IPS-18c (cell line): ENCODE measurements at regions not wholly inside any gene's neighbourhood (a gene's known extent, or its start where the extent isn't known, plus 50 kb on each side); places are given as distances from the start of the nearest gene placed in this dataset.
"Not testable (repeated sequence)": the region's sequence is repeated elsewhere in the genome, so short reads cannot be mapped to it uniquely, and the experiment has no call there.

Experiments
- H3K4me3 ChIP-seq: 2 replicates; pipeline ENCODE4 v1.7.0; 2013; ENCODE audit warnings: low read depth, mild to moderate bottlenecking, low read length, moderate library complexity; ENCODE audit not compliant: insufficient read depth
- H3K9me3 ChIP-seq: one replicate; pipeline ENCODE4 v1.6.1; 2013; ENCODE audit warnings: mild to moderate bottlenecking, low read length, moderate library complexity; ENCODE audit not compliant: control insufficient read depth, insufficient read depth

DNA sequence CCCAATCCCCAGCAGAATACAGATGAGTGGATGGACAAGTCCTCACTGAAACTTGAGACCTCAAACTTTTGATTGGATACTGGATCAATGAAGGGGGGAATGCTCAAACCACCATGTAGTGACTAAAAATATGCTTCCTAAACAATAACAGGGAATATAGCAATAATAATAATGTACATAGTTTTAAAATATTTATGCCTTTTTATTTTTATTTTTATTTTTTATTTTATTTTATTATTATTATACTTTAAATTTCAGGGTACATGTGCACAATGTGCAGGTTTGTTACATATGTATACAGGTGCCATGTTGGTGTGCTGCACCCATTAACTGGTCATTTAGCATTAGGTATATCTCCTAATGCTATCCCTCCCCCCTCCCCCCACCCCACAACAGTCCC lies 506.0 kb downstream of the SOX6 start:
- H3K9me3 ChIP-seq, H3K4me3 ChIP-seq: not testable (repeated sequence)

DNA sequence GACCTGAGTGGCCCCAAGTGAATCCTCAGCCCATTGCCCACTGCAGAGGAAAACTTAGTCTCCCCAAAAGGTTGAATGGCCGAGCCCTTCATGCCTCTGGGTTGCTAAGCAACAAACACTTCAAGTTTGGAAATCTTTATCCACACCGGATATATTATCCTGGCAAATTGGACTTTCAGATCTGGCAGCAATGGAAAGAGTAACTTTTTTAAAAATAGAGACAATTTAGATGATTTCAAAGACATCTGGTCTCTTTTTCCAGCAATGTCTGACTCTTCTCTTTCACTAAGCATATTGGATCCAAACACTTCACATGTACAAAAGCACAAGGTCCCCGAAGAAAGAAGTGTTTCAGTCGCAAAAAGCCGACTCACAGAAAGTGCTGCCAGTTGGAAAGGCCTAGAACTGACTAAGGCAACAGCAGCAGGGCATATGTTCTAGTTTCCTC lies 505.3 kb downstream of the SOX6 start:
- Histone ChIP-seq H3K9me3 (no peaks in the 10 kb centered on the region), H3K4me3 (no peak overlapping the region)

DNA sequence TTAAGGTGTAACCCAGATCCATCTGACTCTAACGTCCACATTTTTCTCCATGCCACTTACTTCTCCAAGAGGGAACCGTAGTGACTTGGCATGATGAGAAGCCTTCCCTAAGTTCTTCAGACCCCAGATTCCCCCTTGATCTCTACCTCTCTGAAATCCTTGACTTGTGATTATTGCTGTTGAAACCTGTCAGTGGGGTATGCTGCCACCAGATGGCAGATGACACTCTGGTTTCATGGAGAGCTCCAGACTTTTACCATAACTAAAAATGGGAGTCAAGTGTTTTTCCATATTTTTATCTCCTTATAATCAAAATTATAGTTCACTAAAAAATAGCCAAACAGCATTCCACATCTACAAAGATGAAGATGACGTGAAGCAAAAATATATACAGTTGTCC lies 504.2 kb downstream of the SOX6 start:
- no peaks in the 10 kb centered on the region for H3K9me3 ChIP-seq
- H3K4me3 ChIP-seq: no peak overlapping the region

- H3K4me3 ChIP-seq: no peak overlapping the region
- no peaks in the 10 kb centered on the region for H3K9me3 ChIP-seq
These were observed 502.1 kb downstream of the SOX6 start for GRCh38 chr11:15854245-15854644.

- Histone ChIP-seq H3K4me3 (no peak overlapping the region), H3K9me3 (peaks cover 1% of the 10 kb centered on the region)
These were observed 497.5 kb downstream of the SOX6 start for GRCh38 chr11:15858881-15859280.

- H3K9me3 ChIP-seq: peaks cover 2% of the 10 kb centered on the region
- no peak overlapping the region for H3K4me3 ChIP-seq
These were observed 496.9 kb downstream of the SOX6 start for GRCh38 chr11:15859411-15859810.

GRCh38 chr11:15861256-15861655 lies 495.1 kb downstream of the SOX6 start:
- H3K9me3 ChIP-seq: peaks cover 2% of the 10 kb centered on the region

DNA sequence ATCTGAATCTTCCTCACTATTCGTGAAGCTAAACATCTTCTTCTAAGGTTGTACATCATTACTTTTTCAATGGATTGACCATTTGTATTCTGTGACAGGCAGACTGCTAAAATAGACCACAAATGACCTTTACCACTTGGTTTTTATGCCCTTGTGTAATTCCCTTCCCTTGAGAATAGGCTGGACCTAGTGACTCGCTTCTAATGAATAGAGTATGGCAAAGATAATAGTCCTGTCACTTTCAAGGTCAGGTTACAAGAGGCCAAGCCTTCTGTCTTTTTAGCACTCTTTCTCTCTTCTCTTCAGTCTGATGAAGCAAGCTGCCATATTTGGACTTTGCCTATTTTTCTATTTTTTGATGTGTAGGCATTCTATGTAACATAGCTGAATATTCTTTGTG lies 492.9 kb downstream of the SOX6 start:
- Histone ChIP-seq H3K4me3 (no peak overlapping the region), H3K9me3 (peaks cover 2% of the 10 kb centered on the region)

More at GRCh38 chr11:15861256-15861655, 495.1 kb downstream of the SOX6 start:
- no peak overlapping the region for H3K4me3 ChIP-seq

GRCh38 chr11:15864026-15864805 lies 492.1 kb downstream of the SOX6 start:
- Histone ChIP-seq H3K4me3 (no peak overlapping the region), H3K9me3 (peaks cover 2% of the 10 kb centered on the region)

DNA sequence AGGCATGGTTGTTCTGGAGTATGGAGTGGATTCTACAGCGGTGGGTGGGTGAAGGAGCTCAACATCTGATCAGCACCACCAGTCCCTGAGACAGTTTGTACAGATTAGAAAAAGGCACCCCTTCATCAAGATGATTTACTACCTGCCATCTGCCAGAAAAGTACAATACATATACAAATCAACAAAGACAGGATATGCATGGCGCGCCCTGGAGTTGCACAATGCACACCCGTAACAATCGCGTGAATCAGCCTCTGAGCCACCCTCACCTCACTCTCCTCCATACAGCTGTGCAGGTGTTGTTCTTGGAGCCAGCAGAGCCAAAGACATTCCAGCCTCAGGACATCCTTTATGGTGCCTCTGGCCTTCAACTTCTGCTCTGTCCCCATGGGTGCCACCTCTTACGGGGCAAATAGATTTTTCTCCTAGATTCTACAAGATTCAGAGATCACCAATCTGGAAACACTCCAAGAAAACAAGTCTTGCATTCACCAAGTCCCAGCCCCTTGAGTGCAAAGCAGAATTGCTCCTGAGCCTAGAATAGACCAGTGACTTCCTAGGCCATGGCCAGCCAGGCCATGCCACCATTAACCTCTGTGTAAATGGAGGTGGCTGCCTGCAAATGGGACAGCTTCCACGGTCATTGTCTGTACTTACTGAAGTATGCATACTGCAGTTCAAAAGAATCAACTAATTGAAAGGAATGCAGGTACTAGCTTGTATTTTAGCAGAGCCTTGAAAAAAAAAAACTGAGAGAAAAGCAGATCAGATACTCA lies 490.9 kb downstream of the SOX6 start:
- Histone ChIP-seq H3K9me3 (peaks cover 2% of the 10 kb centered on the region), H3K4me3 (no peak overlapping the region)

GRCh38 chr11:15867871-15868270 lies 488.5 kb downstream of the SOX6 start:
- H3K9me3 ChIP-seq: peaks cover 2% of the 10 kb centered on the region
- no peak overlapping the region for H3K4me3 ChIP-seq

- Histone ChIP-seq H3K9me3 (no peaks in the 10 kb centered on the region), H3K4me3 (no peak overlapping the region)
These were observed 485.4 kb downstream of the SOX6 start for GRCh38 chr11:15870911-15871310.

GRCh38 chr11:15871904-15872626 lies 484.3 kb downstream of the SOX6 start:
- Histone ChIP-seq H3K9me3 (no peaks in the 10 kb centered on the region), H3K4me3 (no peak overlapping the region)

DNA sequence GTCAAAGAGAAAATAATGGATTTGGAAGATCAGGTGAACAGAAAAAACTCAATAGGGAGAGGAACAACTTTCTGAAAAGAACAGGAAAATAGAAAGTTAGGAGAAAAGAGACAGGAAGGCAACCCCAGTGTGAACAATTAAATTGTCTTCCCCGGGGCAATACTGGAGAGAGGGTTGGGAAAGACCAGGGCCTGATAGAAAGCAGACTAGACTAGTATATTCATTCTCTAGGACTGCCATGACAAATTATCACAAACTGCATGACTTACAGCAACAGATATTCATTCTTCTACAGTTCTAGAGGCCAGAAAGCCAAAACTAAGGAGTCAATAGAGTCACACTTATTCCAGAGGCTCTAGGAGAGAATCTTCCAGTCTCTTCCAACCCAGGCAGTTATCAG lies 482.8 kb downstream of the SOX6 start:
- Histone ChIP-seq H3K9me3 (no peaks in the 10 kb centered on the region), H3K4me3 (no peak overlapping the region)

GRCh38 chr11:15874704-15875103 lies 481.6 kb downstream of the SOX6 start:
- H3K9me3 ChIP-seq: no peaks in the 10 kb centered on the region
- H3K4me3 ChIP-seq: no peak overlapping the region

- Histone ChIP-seq H3K9me3 (no peaks in the 10 kb centered on the region), H3K4me3 (no peak overlapping the region)
These were observed 481.0 kb downstream of the SOX6 start for GRCh38 chr11:15875393-15875792.

- H3K4me3 ChIP-seq: no peak overlapping the region
- no peaks in the 10 kb centered on the region for H3K9me3 ChIP-seq
These were observed 480.4 kb downstream of the SOX6 start for GRCh38 chr11:15875943-15876342.

DNA sequence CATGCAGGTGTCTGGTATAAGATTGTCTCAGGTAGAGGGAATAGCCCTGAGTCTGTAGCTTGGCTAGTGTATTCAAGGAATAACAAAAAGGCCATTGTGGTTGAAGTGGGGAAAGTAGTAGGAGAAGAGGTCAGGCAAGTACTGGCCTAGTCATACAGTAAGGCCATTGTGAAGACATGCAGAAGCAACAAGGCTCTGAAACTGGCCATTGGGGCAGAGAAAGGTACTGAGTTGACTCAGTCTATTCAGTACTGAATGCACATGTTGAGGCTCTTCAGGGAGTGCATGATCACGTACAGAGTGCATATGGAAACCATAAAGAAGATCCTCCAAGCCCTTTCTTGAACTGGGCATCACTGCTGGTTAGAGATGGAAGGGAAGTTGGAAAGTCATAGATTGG lies 477.6 kb downstream of the SOX6 start:
- Histone ChIP-seq H3K4me3 (no peak overlapping the region), H3K9me3 (no peaks in the 10 kb centered on the region)
